ENCODE measurements at regions not wholly inside any gene's neighbourhood (a gene's known extent, or its start where the extent isn't known, plus 50 kb on each side); places are given as distances from the start of the nearest gene placed in this dataset.

DNA sequence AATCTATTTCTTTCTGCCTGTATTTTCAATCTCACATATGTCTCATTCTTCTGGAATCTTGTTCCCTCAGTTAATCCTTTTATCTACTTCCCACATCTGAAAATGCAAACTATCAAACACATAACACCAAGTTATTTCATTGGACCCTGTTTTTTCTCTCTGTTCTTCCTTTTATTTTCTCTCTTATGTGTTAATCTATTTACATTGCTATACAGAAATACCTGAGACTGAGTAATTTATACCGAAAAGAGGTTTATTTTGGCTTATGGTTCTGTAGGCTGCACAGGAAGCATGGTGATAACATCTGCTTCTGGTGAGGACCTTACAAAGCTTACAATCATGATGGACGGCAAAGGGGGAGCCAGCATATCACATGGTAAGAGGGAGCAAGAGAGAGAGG lies 247.6 kb downstream of the TGFB2 start:
- no peak for ATAC-seq
- Histone ChIP-seq H3K4me3 (replicated peaks in 1 of 3; ENCODE audit: insufficient read depth in 1 of 3, low read depth in 2 of 3, low read length in 3 of 3) (no peak overlapping the region), H4K20me1 (ENCODE audit: insufficient read depth, low read length) (no peaks in the 10 kb centered on the region), H3K79me2 (ENCODE audit: insufficient read depth, low read length) (no peaks in the 10 kb centered on the region), H3K27ac (ENCODE audit: extremely low read length, insufficient read depth, low read length) (no peak overlapping the region), H3K9ac (ENCODE audit: insufficient read depth, low read depth, low read length) (no peak overlapping the region), H3K36me3 (replicated peaks in 1 of 2; ENCODE audit: control insufficient read depth in 1 of 2, insufficient read depth in 2 of 2, low read length in 2 of 2) (no peaks in the 10 kb centered on the region), H2AFZ (ENCODE audit: low read length) (no peak overlapping the region), H3K9me3 (ENCODE audit: low read length) (no peaks in the 10 kb centered on the region), H3K4me1 (ENCODE audit: insufficient read depth, low read length) (no peaks in the 10 kb centered on the region), H3K4me2 (ENCODE audit: low read depth, low read length) (no peak overlapping the region), H3K27me3 (ENCODE audit: control insufficient read depth in 1 of 2, insufficient read depth in 2 of 2, low read length in 2 of 2) (no peaks in the 10 kb centered on the region)
- ChIA-PET POLR2A (no interaction called here), CTCF (ENCODE audit: low intra/inter-chr PET ratio, low total read pairs) (no interaction called here)
- 5% methylated on average over 2 of the region's 2 CpGs for WGBS (ENCODE audit: low lambda C conversion rate)
- BruUV-seq (replicated peaks), result no TSS peak
- DNase-seq (ENCODE audit: low spot score), result peak; percentile 10
- intact Hi-C loops (cut with micrococcal nuclease; ENCODE audit: unreplicated experiment), result no loop called here
- in situ Hi-C loops (cut with HindIII; ENCODE audit: extremely low pct_ligation_motif_present, low pct_unique_long_range_greater_than_20kb), result no loop called here
- TF ChIP-seq BCL3 (CRISPR knock-in tag; IDR thresholded peaks at IDR 0.05), result no peak
- TF ChIP-seq, protein P1, sequence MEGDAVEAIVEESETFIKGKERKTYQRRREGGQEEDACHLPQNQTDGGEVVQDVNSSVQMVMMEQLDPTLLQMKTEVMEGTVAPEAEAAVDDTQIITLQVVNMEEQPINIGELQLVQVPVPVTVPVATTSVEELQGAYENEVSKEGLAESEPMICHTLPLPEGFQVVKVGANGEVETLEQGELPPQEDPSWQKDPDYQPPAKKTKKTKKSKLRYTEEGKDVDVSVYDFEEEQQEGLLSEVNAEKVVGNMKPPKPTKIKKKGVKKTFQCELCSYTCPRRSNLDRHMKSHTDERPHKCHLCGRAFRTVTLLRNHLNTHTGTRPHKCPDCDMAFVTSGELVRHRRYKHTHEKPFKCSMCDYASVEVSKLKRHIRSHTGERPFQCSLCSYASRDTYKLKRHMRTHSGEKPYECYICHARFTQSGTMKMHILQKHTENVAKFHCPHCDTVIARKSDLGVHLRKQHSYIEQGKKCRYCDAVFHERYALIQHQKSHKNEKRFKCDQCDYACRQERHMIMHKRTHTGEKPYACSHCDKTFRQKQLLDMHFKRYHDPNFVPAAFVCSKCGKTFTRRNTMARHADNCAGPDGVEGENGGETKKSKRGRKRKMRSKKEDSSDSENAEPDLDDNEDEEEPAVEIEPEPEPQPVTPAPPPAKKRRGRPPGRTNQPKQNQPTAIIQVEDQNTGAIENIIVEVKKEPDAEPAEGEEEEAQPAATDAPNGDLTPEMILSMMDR (CRISPR knock-in tag; IDR thresholded peaks at IDR 0.05), result no peak
- no peak for TF ChIP-seq TOPORS (CRISPR knock-in tag; IDR thresholded peaks at IDR 0.05)
- TF ChIP-seq DPF2 (CRISPR knock-in tag; IDR thresholded peaks at IDR 0.05; ENCODE audit: borderline replicate concordance, low read depth), result no peak
- TF ChIP-seq JUND (CRISPR knock-in tag; IDR thresholded peaks at IDR 0.05), result no peak
- TF ChIP-seq KDM5B (CRISPR knock-in tag; IDR thresholded peaks at IDR 0.05; ENCODE audit: borderline replicate concordance), result no peak
- no peak for TF ChIP-seq ZNF746 (CRISPR knock-in tag; IDR thresholded peaks at IDR 0.05)
- TF ChIP-seq ZBTB7A (CRISPR knock-in tag; IDR thresholded peaks at IDR 0.05), result no peak
- no peak for TF ChIP-seq MTF2 (CRISPR knock-in tag; IDR thresholded peaks at IDR 0.05; ENCODE audit: borderline replicate concordance)
- FAIRE-seq, result no peak

Measured in HepG2 (cell line).